Urinary bladder (tissue), 3 donors: ENCODE measurements at regions not wholly inside any gene's neighbourhood (a gene's known extent, or its start where the extent isn't known, plus 50 kb on each side); places are given as distances from the start of the nearest gene placed in this dataset.

Experiments used
- DNase-seq: peaks from one replicate; pipeline ENCODE4 v3.0.0-alpha.2; 2015; ENCODE audit errors: extremely low spot score
- H3K27ac ChIP-seq: one replicate; pipeline ENCODE4 v1.5.1; 2013; ENCODE audit warnings: low read depth, mild to moderate bottlenecking, moderate library complexity
- H3K36me3 ChIP-seq: one replicate; pipeline ENCODE4 v1.6.1; 2013; ENCODE audit warnings: mild to moderate bottlenecking, moderate library complexity; ENCODE audit not compliant: insufficient read depth
- H3K4me1 ChIP-seq: one replicate; pipeline ENCODE4 v1.6.1; 2013; ENCODE audit warnings: mild to moderate bottlenecking, moderate library complexity; ENCODE audit not compliant: insufficient read depth
- H3K4me3 ChIP-seq: one replicate; pipeline ENCODE4 v1.5.1; 2013; ENCODE audit warnings: low read depth, low read length
- WGBS: extraction: QIAGEN DNeasy Blood & Tissue Kit; methylation state at CpG from one replicate; pipeline ENCODE4 v1.1.7; 2013; 5-methylcytosine and 5-hydroxymethylcytosine counted together
- donor health status: healthy with polysubstance abuse.
- donor health status: healthy.

- H3K36me3 ChIP-seq, result no peaks in the 10 kb centered on the region
- H3K27ac ChIP-seq, result no peak overlapping the region
- no peak overlapping the region for H3K4me3 ChIP-seq
- no peaks in the 10 kb centered on the region for H3K4me1 ChIP-seq
- WGBS, result 74% methylated on average over 5 of the region's 5 CpGs
- no peak for DNase-seq
Measured at GRCh38 chr22:49216579-49216978, 611.1 kb downstream of the BRD1 start.

- no peak overlapping the region for H3K4me3 ChIP-seq
- H3K36me3 ChIP-seq, result no peaks in the 10 kb centered on the region
- DNase-seq, result no peak
- no peak overlapping the region for H3K27ac ChIP-seq
- no peaks in the 10 kb centered on the region for H3K4me1 ChIP-seq
- 81% methylated on average over 9 of the region's 9 CpGs for WGBS
Measured at GRCh38 chr22:49215840-49216239, 611.8 kb downstream of the BRD1 start.

- Histone ChIP-seq H3K4me1 (no peaks in the 10 kb centered on the region), H3K27ac (no peak overlapping the region), H3K36me3 (no peaks in the 10 kb centered on the region), H3K4me3 (no peak overlapping the region)
- 92% methylated on average over 16 of the region's 16 CpGs for WGBS
- no peak for DNase-seq
Measured at GRCh38 chr22:49214976-49215375, 612.7 kb downstream of the BRD1 start.

GRCh38 chr22:49213731-49214352 lies 613.8 kb downstream of the BRD1 start:
- no peaks in the 10 kb centered on the region for H3K36me3 ChIP-seq
- H3K4me1 ChIP-seq, result no peaks in the 10 kb centered on the region
- no peak overlapping the region for H3K4me3 ChIP-seq
- no peak overlapping the region for H3K27ac ChIP-seq
- DNase-seq, result no peak
- WGBS, result 71% methylated on average over 18 of the region's 18 CpGs

GRCh38 chr22:49212466-49212865 lies 615.2 kb downstream of the BRD1 start:
- Histone ChIP-seq H3K27ac (no peak overlapping the region), H3K4me3 (no peak overlapping the region), H3K36me3 (no peaks in the 10 kb centered on the region), H3K4me1 (no peaks in the 10 kb centered on the region)
- no peak for DNase-seq
- WGBS, result 86% methylated on average over 11 of the region's 11 CpGs

- Histone ChIP-seq H3K4me3 (no peak overlapping the region), H3K27ac (no peak overlapping the region), H3K36me3 (no peaks in the 10 kb centered on the region), H3K4me1 (no peaks in the 10 kb centered on the region)
- no peak for DNase-seq
- 75% methylated on average over 5 of the region's 5 CpGs for WGBS
Measured at GRCh38 chr22:49212002-49212401, 615.7 kb downstream of the BRD1 start.

- DNase-seq, result no peak
- Histone ChIP-seq H3K27ac (no peak overlapping the region), H3K4me3 (no peak overlapping the region), H3K4me1 (no peaks in the 10 kb centered on the region), H3K36me3 (no peaks in the 10 kb centered on the region)
- WGBS, result 73% methylated on average over 5 of the region's 5 CpGs
Measured at GRCh38 chr22:49211176-49211575, 616.5 kb downstream of the BRD1 start.

- WGBS, result 91% methylated on average over 6 of the region's 6 CpGs
- Histone ChIP-seq H3K27ac (no peak overlapping the region), H3K4me1 (no peaks in the 10 kb centered on the region), H3K36me3 (no peaks in the 10 kb centered on the region), H3K4me3 (no peak overlapping the region)
- DNase-seq, result no peak
Measured at GRCh38 chr22:49210606-49211005, 617.1 kb downstream of the BRD1 start.

GRCh38 chr22:49209452-49210195 lies 618.0 kb downstream of the BRD1 start:
- DNase-seq, result no peak
- Histone ChIP-seq H3K4me1 (no peaks in the 10 kb centered on the region), H3K27ac (no peak overlapping the region), H3K4me3 (no peak overlapping the region), H3K36me3 (no peaks in the 10 kb centered on the region)
- WGBS, result 49% methylated on average over 15 of the region's 15 CpGs

- no peak for DNase-seq
- Histone ChIP-seq H3K36me3 (no peaks in the 10 kb centered on the region), H3K27ac (no peak overlapping the region), H3K4me1 (no peaks in the 10 kb centered on the region), H3K4me3 (no peak overlapping the region)
- 43% methylated on average over 15 of the region's 15 CpGs for WGBS
Measured at GRCh38 chr22:49208768-49209252, 618.9 kb downstream of the BRD1 start.

GRCh38 chr22:49208004-49208402 lies 619.7 kb downstream of the BRD1 start:
- no peaks in the 10 kb centered on the region for H3K4me1 ChIP-seq
- no peaks in the 10 kb centered on the region for H3K36me3 ChIP-seq
- H3K4me3 ChIP-seq, result no peak overlapping the region
- no peak for DNase-seq
- no peak overlapping the region for H3K27ac ChIP-seq
- 91% methylated on average over 2 of the region's 2 CpGs for WGBS

GRCh38 chr22:49207008-49208003 lies 620.4 kb downstream of the BRD1 start:
- H3K4me3 ChIP-seq, result no peak overlapping the region
- no peaks in the 10 kb centered on the region for H3K4me1 ChIP-seq
- no peak for DNase-seq
- H3K27ac ChIP-seq, result no peak overlapping the region
- 72% methylated on average over 16 of the region's 16 CpGs for WGBS
- H3K36me3 ChIP-seq, result no peaks in the 10 kb centered on the region

- H3K27ac ChIP-seq, result no peak overlapping the region
- no peaks in the 10 kb centered on the region for H3K4me1 ChIP-seq
- H3K36me3 ChIP-seq, result no peaks in the 10 kb centered on the region
- DNase-seq, result no peak
- 82% methylated on average over 12 of the region's 12 CpGs for WGBS
- H3K4me3 ChIP-seq, result no peak overlapping the region
Measured at GRCh38 chr22:49206281-49206680, 621.4 kb downstream of the BRD1 start.
